A549 (cell line): ENCODE measurements at regions not wholly inside any gene's neighbourhood (a gene's known extent, or its start where the extent isn't known, plus 50 kb on each side); places are given as distances from the start of the nearest gene placed in this dataset.
A peak's percentile ranks its signal among the peaks of the same experiment; 100 is the strongest.

Source experiments
- ATAC-seq, 2 experiments: fragments of 200-7000 bp in 1 of 2; fragments of >200 bp in 1 of 2; cut with Nextera tagmentation in 1 of 2; cut with Tn5 transposase in 1 of 2; 3 replicates each; pipeline versions ENCODE4 v1.8.0 to v1.9.1; 2018 to 2020; ENCODE audit warnings: mild to moderate bottlenecking in 1 of 2, moderate library complexity in 1 of 2
- CTCF ChIA-PET: fragments of 300-600 bp; sonication (Branson Sonifier 250); formaldehyde crosslinking; extraction: SDS; loops from one replicate; lab custom pipeline; 2021; ENCODE audit warnings: antibody characterized with exemption, inconsistent platforms; lab: Yijun Ruan, JAX
- POLR2A ChIA-PET: fragments of 350-600 bp; formaldehyde crosslinking; extraction: SDS; loops from one replicate; lab custom pipeline; 2021; ENCODE audit warnings: antibody characterized with exemption, inconsistent platforms; lab: Yijun Ruan, JAX
- DNase-seq, 2 experiments: peaks; one replicate each; pipeline versions ENCODE4 v3.0.0 to v3.0.0-alpha.2; 2011 to 2016; ENCODE audit warnings: low read depth in 1 of 2, low spot score in 1 of 2
- FAIRE-seq: peaks from 2 replicates; lab custom pipeline; 2011; peaks lifted over from hg19 to GRCh38; lab: Jason Lieb, UNC
- H3K27ac ChIP-seq, 2 experiments: fragments of >200 bp; sonication (Bioruptor Twin); formaldehyde crosslinking; 3 replicates each; pipeline ENCODE4 v1.5.1; 2016 to 2017
- H3K4me1 ChIP-seq: fragments of >200 bp; sonication (Bioruptor Twin); formaldehyde crosslinking; 3 replicates; pipeline ENCODE4 v1.6.1; 2016
- H3K4me2 ChIP-seq: fragments of >200 bp; sonication (Bioruptor Twin); formaldehyde crosslinking; 3 replicates; pipeline ENCODE4 v1.6.1; 2016
- H3K4me3 ChIP-seq: fragments of >200 bp; sonication (Bioruptor Twin); formaldehyde crosslinking; 3 replicates; pipeline ENCODE4 v1.5.1; 2016
- H3K9me3 ChIP-seq: fragments of >200 bp; sonication (Bioruptor Twin); formaldehyde crosslinking; 3 replicates; pipeline ENCODE4 v1.6.1; 2016
- CHD2 ChIP-seq: fragments of 150-350 bp; IDR thresholded peaks from 2 replicates; pipeline ENCODE4 v1.6.1; 2014; ENCODE audit warnings: low read length; ENCODE audit not compliant: partially characterized antibody
- CHD4 ChIP-seq: fragments of 200-600 bp; sonication (generic); IDR thresholded peaks from 2 replicates; pipeline ENCODE4 v1.6.1; 2016; ENCODE audit warnings: antibody characterized with exemption, mild to moderate bottlenecking, borderline replicate concordance
- ESRRA ChIP-seq: fragments of 150-350 bp; IDR thresholded peaks from 2 replicates; pipeline ENCODE4 v1.6.1; 2014; ENCODE audit warnings: mild to moderate bottlenecking, low read length, borderline replicate concordance
- FOSB ChIP-seq: fragments of 250-450 bp; sonication (Bioruptor Pico); IDR thresholded peaks from 2 replicates; pipeline ENCODE4 v1.5.0; 2020; ENCODE audit warnings: mild to moderate bottlenecking, moderate library complexity
- FOSL2 ChIP-seq, 2 experiments: fragments of 450-650 bp in 1 of 2; fragments of >200 bp in 1 of 2; sonication (Bioruptor Twin) in 1 of 2; formaldehyde crosslinking; IDR thresholded peaks; 2 replicates each; pipeline versions ENCODE4 v1.5.0 to v1.6.1; 2016 to 2020; ENCODE audit warnings: mild to moderate bottlenecking in 1 of 2, moderate library complexity in 1 of 2
- GATA3 ChIP-seq: IDR thresholded peaks from 2 replicates; pipeline ENCODE4 v1.6.1; 2012; ENCODE audit warnings: borderline replicate concordance
- HOXA7 ChIP-seq: fragments of 250-450 bp; sonication (Bioruptor Pico); IDR thresholded peaks from 2 replicates; pipeline ENCODE4 v1.5.0; 2020; ENCODE audit warnings: mild to moderate bottlenecking, moderate library complexity
- JUN ChIP-seq, 2 experiments: fragments of >200 bp; sonication (Bioruptor Twin); formaldehyde crosslinking; IDR thresholded peaks; 2 replicates in 1 of 2; 3 replicates in 1 of 2; pipeline ENCODE4 v1.6.1; 2016 to 2017
- KDM5A ChIP-seq: fragments of 200-600 bp; sonication (generic); IDR thresholded peaks from 2 replicates; pipeline ENCODE4 v1.6.1; 2016; ENCODE audit warnings: antibody characterized with exemption, mild to moderate bottlenecking
- MAFK ChIP-seq: fragments of 450-650 bp; IDR thresholded peaks from 2 replicates; pipeline ENCODE4 v1.6.1; 2014; ENCODE audit not compliant: partially characterized antibody
- NFE2L2 ChIP-seq: fragments of 150-350 bp; conservative IDR thresholded peaks from 2 replicates; pipeline ENCODE4 v1.6.1; 2014; ENCODE audit warnings: low read length
- POLR2A ChIP-seq: IDR thresholded peaks from 2 replicates; pipeline ENCODE4 v1.6.1; 2012; ENCODE audit warnings: mild to moderate bottlenecking, low read length
- POLR2AphosphoS2 ChIP-seq: conservative IDR thresholded peaks from 2 replicates; pipeline ENCODE4 v1.6.1; 2012; ENCODE audit warnings: low read length, improper control_type of control experiment, inconsistent platforms
- RFX5 ChIP-seq: fragments of 450-650 bp; IDR thresholded peaks from 2 replicates; pipeline ENCODE4 v1.7.1; 2014; ENCODE audit warnings: antibody characterized with exemption, mild to moderate bottlenecking, moderate library complexity
- RNF2 ChIP-seq: fragments of 200-600 bp; sonication (generic); IDR thresholded peaks from 2 replicates; pipeline ENCODE4 v1.6.1; 2016; ENCODE audit warnings: low read depth, mild to moderate bottlenecking, antibody characterized with exemption, moderate library complexity, borderline replicate concordance
- TFCP2L1 ChIP-seq: fragments of 250-450 bp; sonication (Bioruptor Pico); IDR thresholded peaks from 2 replicates; pipeline ENCODE4 v1.5.0; 2021; ENCODE audit warnings: mild to moderate bottlenecking
- ZC3H11A ChIP-seq: fragments of 450-650 bp; IDR thresholded peaks from 2 replicates; pipeline ENCODE4 v1.6.1; 2014; ENCODE audit warnings: antibody characterized with exemption, mild to moderate bottlenecking
- ZNF302 ChIP-seq: fragments of 250-450 bp; sonication (Bioruptor Pico); IDR thresholded peaks from 2 replicates; pipeline ENCODE4 v1.9.0; 2021; ENCODE audit warnings: inconsistent platforms, mild to moderate bottlenecking, moderate library complexity
- WGBS: methylation state at CpG from one replicate; pipeline ENCODE4 v1.1.6; 2017; ENCODE audit errors: missing lambda C conversion rate; 5-methylcytosine and 5-hydroxymethylcytosine counted together
- TF ChIP-seq, protein P1 (sequence below): fragments of 150-350 bp; IDR thresholded peaks from 2 replicates; pipeline ENCODE4 v1.6.1; 2014; ENCODE audit warnings: low read depth, mild to moderate bottlenecking, low read length
- TF ChIP-seq, protein P2 (sequence below): fragments of >200 bp; sonication (Bioruptor Twin); formaldehyde crosslinking; IDR thresholded peaks from 3 replicates; pipeline ENCODE4 v1.6.1; 2016
- TF ChIP-seq, protein P3 (sequence below): IDR thresholded peaks from 2 replicates; pipeline ENCODE4 v1.6.1; 2012; ENCODE audit warnings: low read depth, borderline replicate concordance
- TF ChIP-seq, protein P4 (sequence below): fragments of >200 bp; sonication (Bioruptor Twin); formaldehyde crosslinking; IDR thresholded peaks from 2 replicates; pipeline ENCODE4 v1.6.1; 2016
- TF ChIP-seq, protein P5 (sequence below): fragments of 200-600 bp; sonication (generic); IDR thresholded peaks from 2 replicates; pipeline ENCODE4 v1.6.1; 2016; ENCODE audit warnings: antibody characterized with exemption, mild to moderate bottlenecking, moderate library complexity
- TF ChIP-seq, protein P6 (sequence below): fragments of 450-650 bp; IDR thresholded peaks from 2 replicates; pipeline ENCODE4 v1.6.1; 2014; ENCODE audit warnings: antibody characterized with exemption

DNA sequence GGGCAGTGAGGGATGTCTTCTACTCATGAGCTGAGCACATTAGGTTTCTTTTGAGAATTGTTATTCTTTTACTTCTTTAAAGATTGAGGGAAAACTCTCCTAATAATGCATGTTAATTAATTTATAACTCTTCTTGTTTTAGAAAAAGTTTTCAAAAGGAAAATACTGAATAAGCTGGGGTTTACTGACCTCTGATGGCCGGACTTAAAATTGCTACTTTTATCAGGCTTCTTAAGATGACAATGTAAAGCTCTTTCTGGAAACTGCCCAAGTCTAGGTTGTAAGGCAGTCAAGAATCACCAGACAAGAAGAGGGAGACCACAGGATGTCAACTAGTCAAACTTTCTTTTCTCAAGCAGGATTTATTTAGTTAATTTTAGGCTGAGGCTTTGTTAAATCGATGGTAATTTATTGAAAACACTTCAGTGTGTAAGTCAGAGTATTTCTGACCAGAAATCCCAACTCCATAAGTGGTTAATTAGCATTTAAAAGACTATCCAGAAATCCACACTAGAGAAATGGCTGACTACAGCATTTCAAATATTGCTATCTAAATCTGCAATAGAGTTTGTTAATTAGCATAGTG, 82.1 kb downstream of the AVPR1A start (continued):
- TF ChIP-seq, protein P1, sequence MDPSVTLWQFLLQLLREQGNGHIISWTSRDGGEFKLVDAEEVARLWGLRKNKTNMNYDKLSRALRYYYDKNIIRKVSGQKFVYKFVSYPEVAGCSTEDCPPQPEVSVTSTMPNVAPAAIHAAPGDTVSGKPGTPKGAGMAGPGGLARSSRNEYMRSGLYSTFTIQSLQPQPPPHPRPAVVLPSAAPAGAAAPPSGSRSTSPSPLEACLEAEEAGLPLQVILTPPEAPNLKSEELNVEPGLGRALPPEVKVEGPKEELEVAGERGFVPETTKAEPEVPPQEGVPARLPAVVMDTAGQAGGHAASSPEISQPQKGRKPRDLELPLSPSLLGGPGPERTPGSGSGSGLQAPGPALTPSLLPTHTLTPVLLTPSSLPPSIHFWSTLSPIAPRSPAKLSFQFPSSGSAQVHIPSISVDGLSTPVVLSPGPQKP: no peak

DNA sequence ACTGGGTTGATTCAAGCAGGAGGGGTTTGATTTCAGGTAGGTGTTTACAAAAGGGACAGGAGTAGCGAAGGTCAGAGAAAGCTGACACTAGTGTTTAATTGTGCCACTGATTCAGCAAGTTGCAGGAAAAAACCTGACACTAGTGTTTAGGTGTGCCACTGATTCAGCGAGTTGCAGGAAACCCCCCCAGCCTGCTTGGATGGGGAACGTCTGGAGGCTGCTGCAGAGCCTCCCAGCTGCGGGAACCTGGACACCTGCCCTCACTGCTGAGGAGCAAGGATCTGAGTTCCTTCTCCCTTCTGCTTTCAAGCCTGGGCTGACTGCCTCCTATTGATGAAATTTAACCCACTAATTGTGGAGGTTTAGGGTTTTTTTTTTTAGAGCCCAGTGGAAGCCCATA, 84.2 kb downstream of the AVPR1A start:
- H3K27ac ChIP-seq: no peak overlapping the region
- FAIRE-seq: no peak
- WGBS: 47% methylated on average over 4 of the region's 4 CpGs
- no peak for TF ChIP-seq MAFK
- TF ChIP-seq KDM5A: no peak
- no peak for TF ChIP-seq NFE2L2
- no peak for TF ChIP-seq ESRRA
- TF ChIP-seq, protein P1: no peak
- no peak for TF ChIP-seq POLR2A
- no peak for TF ChIP-seq HOXA7 (CRISPR knock-in tag)
- no peak for TF ChIP-seq RNF2
- TF ChIP-seq POLR2AphosphoS2: no peak
- no peak overlapping the region for H3K4me2 ChIP-seq
- DNase-seq: no peak
- ChIA-PET POLR2A (no interaction called here), CTCF (interaction anchor here (0.7 to 5.1 kb wide), 5 partner anchors 15 to 632 kb away, joined by 3 to 43 read pairs (median 5); no protein-coding TSS in a partner anchor)
- ATAC-seq: no peak
- no peak overlapping the region for H3K4me3 ChIP-seq
- H3K4me1 ChIP-seq: no peaks in the 10 kb centered on the region
- H3K9me3 ChIP-seq: no peaks in the 10 kb centered on the region

DNA sequence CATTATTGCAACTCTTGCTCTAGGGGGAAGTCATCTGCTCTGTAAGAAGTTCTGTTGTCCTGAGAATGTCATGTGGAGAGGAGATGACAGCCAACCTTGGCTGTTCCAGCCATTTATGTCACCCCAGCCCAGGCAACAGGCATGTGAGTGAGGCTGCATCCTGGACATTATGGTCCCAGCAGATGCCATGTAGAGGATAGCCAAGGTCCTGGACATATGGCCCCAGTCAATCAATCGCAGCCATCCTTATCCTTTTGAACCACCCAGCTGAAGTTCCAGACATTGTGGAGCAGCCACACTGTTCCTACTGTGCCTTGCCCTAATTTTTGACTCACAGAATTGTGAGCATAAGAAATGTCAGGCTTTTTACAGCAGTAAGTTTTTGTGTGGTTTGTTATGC, 84.9 kb downstream of the AVPR1A start:
- FAIRE-seq (no peak), ATAC-seq (peak in 1 of 2 experiments; percentile 29; a peak in 2 of 6 replicates), DNase-seq (no peak)
- H3K9me3 ChIP-seq: no peaks in the 10 kb centered on the region
- CTCF ChIA-PET: interaction anchor here (1.4 kb wide), 1 partner anchor 14 kb away, joined by 3 read pairs; no protein-coding TSS in a partner anchor
- H3K4me2 ChIP-seq: no peak overlapping the region
- no peak overlapping the region for H3K4me3 ChIP-seq
- H3K27ac ChIP-seq: no peak overlapping the region
- no peaks in the 10 kb centered on the region for H3K4me1 ChIP-seq
- WGBS: 75% methylated on average over 1 of the region's 1 CpG
- POLR2A ChIA-PET: no interaction called here
- TF ChIP-seq, protein P2, sequence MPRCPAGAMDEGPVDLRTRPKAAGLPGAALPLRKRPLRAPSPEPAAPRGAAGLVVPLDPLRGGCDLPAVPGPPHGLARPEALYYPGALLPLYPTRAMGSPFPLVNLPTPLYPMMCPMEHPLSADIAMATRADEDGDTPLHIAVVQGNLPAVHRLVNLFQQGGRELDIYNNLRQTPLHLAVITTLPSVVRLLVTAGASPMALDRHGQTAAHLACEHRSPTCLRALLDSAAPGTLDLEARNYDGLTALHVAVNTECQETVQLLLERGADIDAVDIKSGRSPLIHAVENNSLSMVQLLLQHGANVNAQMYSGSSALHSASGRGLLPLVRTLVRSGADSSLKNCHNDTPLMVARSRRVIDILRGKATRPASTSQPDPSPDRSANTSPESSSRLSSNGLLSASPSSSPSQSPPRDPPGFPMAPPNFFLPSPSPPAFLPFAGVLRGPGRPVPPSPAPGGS: no peak
- TF ChIP-seq CHD4: no peak
- no peak for TF ChIP-seq FOSB (CRISPR knock-in tag)
- TF ChIP-seq, protein P3, sequence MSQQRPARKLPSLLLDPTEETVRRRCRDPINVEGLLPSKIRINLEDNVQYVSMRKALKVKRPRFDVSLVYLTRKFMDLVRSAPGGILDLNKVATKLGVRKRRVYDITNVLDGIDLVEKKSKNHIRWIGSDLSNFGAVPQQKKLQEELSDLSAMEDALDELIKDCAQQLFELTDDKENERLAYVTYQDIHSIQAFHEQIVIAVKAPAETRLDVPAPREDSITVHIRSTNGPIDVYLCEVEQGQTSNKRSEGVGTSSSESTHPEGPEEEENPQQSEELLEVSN: no peak
- TF ChIP-seq RNF2: no peak
- no peak for TF ChIP-seq CHD2
- TF ChIP-seq, protein P4, sequence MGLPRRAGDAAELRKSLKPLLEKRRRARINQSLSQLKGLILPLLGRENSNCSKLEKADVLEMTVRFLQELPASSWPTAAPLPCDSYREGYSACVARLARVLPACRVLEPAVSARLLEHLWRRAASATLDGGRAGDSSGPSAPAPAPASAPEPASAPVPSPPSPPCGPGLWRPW: no peak
- TF ChIP-seq, protein P5, sequence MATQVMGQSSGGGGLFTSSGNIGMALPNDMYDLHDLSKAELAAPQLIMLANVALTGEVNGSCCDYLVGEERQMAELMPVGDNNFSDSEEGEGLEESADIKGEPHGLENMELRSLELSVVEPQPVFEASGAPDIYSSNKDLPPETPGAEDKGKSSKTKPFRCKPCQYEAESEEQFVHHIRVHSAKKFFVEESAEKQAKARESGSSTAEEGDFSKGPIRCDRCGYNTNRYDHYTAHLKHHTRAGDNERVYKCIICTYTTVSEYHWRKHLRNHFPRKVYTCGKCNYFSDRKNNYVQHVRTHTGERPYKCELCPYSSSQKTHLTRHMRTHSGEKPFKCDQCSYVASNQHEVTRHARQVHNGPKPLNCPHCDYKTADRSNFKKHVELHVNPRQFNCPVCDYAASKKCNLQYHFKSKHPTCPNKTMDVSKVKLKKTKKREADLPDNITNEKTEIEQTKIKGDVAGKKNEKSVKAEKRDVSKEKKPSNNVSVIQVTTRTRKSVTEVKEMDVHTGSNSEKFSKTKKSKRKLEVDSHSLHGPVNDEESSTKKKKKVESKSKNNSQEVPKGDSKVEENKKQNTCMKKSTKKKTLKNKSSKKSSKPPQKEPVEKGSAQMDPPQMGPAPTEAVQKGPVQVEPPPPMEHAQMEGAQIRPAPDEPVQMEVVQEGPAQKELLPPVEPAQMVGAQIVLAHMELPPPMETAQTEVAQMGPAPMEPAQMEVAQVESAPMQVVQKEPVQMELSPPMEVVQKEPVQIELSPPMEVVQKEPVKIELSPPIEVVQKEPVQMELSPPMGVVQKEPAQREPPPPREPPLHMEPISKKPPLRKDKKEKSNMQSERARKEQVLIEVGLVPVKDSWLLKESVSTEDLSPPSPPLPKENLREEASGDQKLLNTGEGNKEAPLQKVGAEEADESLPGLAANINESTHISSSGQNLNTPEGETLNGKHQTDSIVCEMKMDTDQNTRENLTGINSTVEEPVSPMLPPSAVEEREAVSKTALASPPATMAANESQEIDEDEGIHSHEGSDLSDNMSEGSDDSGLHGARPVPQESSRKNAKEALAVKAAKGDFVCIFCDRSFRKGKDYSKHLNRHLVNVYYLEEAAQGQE: no peak
- TF ChIP-seq RFX5: no peak
- TF ChIP-seq TFCP2L1 (CRISPR knock-in tag): no peak
- TF ChIP-seq, protein P6, sequence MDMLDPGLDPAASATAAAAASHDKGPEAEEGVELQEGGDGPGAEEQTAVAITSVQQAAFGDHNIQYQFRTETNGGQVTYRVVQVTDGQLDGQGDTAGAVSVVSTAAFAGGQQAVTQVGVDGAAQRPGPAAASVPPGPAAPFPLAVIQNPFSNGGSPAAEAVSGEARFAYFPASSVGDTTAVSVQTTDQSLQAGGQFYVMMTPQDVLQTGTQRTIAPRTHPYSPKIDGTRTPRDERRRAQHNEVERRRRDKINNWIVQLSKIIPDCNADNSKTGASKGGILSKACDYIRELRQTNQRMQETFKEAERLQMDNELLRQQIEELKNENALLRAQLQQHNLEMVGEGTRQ: no peak
- TF ChIP-seq ZC3H11A: no peak
- TF ChIP-seq ZNF302 (CRISPR knock-in tag): no peak
- TF ChIP-seq FOSL2 (IDR thresholded peaks at IDR 0.05): no peak
- TF ChIP-seq FOSL2 (CRISPR knock-in tag; IDR thresholded peaks at IDR 0.05): no peak
- no peak for TF ChIP-seq JUN (IDR thresholded peaks at IDR 0.05)
- TF ChIP-seq GATA3: no peak
- no peak for TF ChIP-seq ESRRA
- TF ChIP-seq, protein P1: no peak
